GM23338 (cell line): ENCODE measurements at regions not wholly inside any gene's neighbourhood (a gene's known extent, or its start where the extent isn't known, plus 50 kb on each side); places are given as distances from the start of the nearest gene placed in this dataset.

ENCODE experiments used
- ATAC-seq: fragments of 200-7000 bp; cut with Tn5 transposase; 3 replicates; pipeline ENCODE4 v1.9.1; 2020
- DNase-seq: peaks from one replicate; pipeline ENCODE4 v3.0.0-alpha.2; 2015; ENCODE audit warnings: low spot score
- H2AFZ ChIP-seq: fragments of 200-600 bp; sonication (generic); 2 replicates; pipeline ENCODE4 v1.8.0; 2016; ENCODE audit warnings: antibody characterized with exemption, mild to moderate bottlenecking, moderate library complexity
- H3F3A ChIP-seq: fragments of 200-600 bp; sonication (generic); replicated peaks from 2 replicates; pipeline ENCODE4 v1.8.0; 2017; ENCODE audit warnings: antibody characterized with exemption, mixed run types, low read depth
- H3K27ac ChIP-seq: fragments of 200-600 bp; sonication (generic); 2 replicates; pipeline ENCODE4 v1.6.1; 2016; ENCODE audit warnings: low read depth
- H3K27me3 ChIP-seq: fragments of 200-600 bp; sonication (generic); 2 replicates; pipeline ENCODE4 v1.8.0; 2016; ENCODE audit warnings: mild to moderate bottlenecking, mixed run types, moderate library complexity; ENCODE audit not compliant: insufficient read depth
- H3K36me3 ChIP-seq: fragments of 200-600 bp; sonication (generic); 2 replicates; pipeline ENCODE4 v1.8.0; 2016; ENCODE audit warnings: mild to moderate bottlenecking; ENCODE audit not compliant: insufficient read depth
- H3K4me1 ChIP-seq: fragments of 200-600 bp; sonication (generic); 2 replicates; pipeline ENCODE4 v1.8.0; 2016; ENCODE audit warnings: mild to moderate bottlenecking, moderate library complexity; ENCODE audit not compliant: insufficient read depth
- H3K4me2 ChIP-seq: fragments of 200-600 bp; sonication (generic); 2 replicates; pipeline ENCODE4 v1.7.1; 2017; ENCODE audit warnings: mixed run types
- H3K4me3 ChIP-seq: fragments of 200-600 bp; sonication (generic); 2 replicates; pipeline ENCODE4 v1.6.1; 2016; ENCODE audit warnings: mixed run types
- H3K79me2 ChIP-seq: fragments of 200-600 bp; sonication (generic); replicated peaks from 2 replicates; pipeline ENCODE4 v1.8.0; 2017; ENCODE audit warnings: mild to moderate bottlenecking; ENCODE audit not compliant: insufficient read depth
- H3K9me2 ChIP-seq: fragments of 200-600 bp; sonication (generic); 2 replicates; pipeline ENCODE4 v1.8.0; 2017; ENCODE audit not compliant: insufficient read depth
- H4K20me1 ChIP-seq: fragments of 200-600 bp; sonication (generic); replicated peaks from 2 replicates; pipeline ENCODE4 v1.8.0; 2017; ENCODE audit warnings: mild to moderate bottlenecking; ENCODE audit not compliant: insufficient read depth
- H3K27ac Mint-ChIP-seq: 2 replicates; pipeline ENCODE4 v1.8.0; 2020; ENCODE audit warnings: inconsistent platforms, mild to moderate bottlenecking, moderate library complexity, mixed read lengths
- H3K27me3 Mint-ChIP-seq: 3 replicates; pipeline ENCODE4 v1.8.0; 2022; ENCODE audit warnings: low read depth, mild to moderate bottlenecking, moderate library complexity, mixed read lengths, inconsistent platforms; ENCODE audit not compliant: insufficient read depth, poor library complexity
- H3K36me3 Mint-ChIP-seq: 3 replicates; pipeline ENCODE4 v1.8.0; 2021; ENCODE audit warnings: low read depth, mild to moderate bottlenecking, inconsistent platforms, moderate library complexity, mixed read lengths
- H3K4me1 Mint-ChIP-seq: 3 replicates; pipeline ENCODE4 v1.8.0; 2020; ENCODE audit warnings: mild to moderate bottlenecking, inconsistent platforms, mixed read lengths
- H3K4me3 Mint-ChIP-seq: 3 replicates; pipeline ENCODE4 v1.8.0; 2021; ENCODE audit warnings: moderate library complexity, mild to moderate bottlenecking, inconsistent platforms, mixed read lengths
- H3K9me3 Mint-ChIP-seq: 3 replicates; pipeline ENCODE4 v1.8.0; 2020; ENCODE audit warnings: moderate library complexity, mild to moderate bottlenecking, inconsistent platforms, mixed read lengths
- CREB1 ChIP-seq: fragments of 250-450 bp; sonication (Bioruptor Pico); IDR thresholded peaks from 2 replicates; pipeline ENCODE4 v1.5.0; 2020; ENCODE audit warnings: low read depth, mild to moderate bottlenecking, moderate library complexity
- CTCF ChIP-seq, 2 experiments: fragments of 200-600 bp in 1 of 2; sonication (generic) in 1 of 2; conservative IDR thresholded peaks; 2 replicates each; pipeline versions ENCODE4 v1.5.1 to v1.6.1; 2016 to 2017; ENCODE audit warnings: antibody characterized with exemption in 2 of 2, low read depth in 2 of 2, mild to moderate bottlenecking in 2 of 2, moderate library complexity in 1 of 2
- ETS1 ChIP-seq: IDR thresholded peaks from 2 replicates; pipeline ENCODE4 v1.6.1; 2016; ENCODE audit warnings: antibody characterized with exemption
- EZH2 ChIP-seq: fragments of 200-600 bp; sonication (generic); IDR thresholded peaks from one replicate; pipeline ENCODE4 v1.8.0; 2017; ENCODE audit warnings: antibody characterized with exemption, mild to moderate bottlenecking, low read depth; ENCODE audit not compliant: unreplicated experiment
- EZH2phosphoT487 ChIP-seq: fragments of 200-600 bp; sonication (generic); IDR thresholded peaks from one replicate; pipeline ENCODE4 v1.8.1; 2018; ENCODE audit warnings: antibody characterized with exemption; ENCODE audit not compliant: unreplicated experiment
- JUNB ChIP-seq: IDR thresholded peaks from one replicate; pipeline ENCODE4 v1.6.1; 2016; ENCODE audit warnings: antibody characterized with exemption; ENCODE audit not compliant: unreplicated experiment
- NANOG ChIP-seq: IDR thresholded peaks from 2 replicates; pipeline ENCODE4 v1.6.1; 2016; ENCODE audit warnings: antibody characterized with exemption, borderline replicate concordance
- POLR2AphosphoS5 ChIP-seq: IDR thresholded peaks from 2 replicates; pipeline ENCODE4 v1.6.1; 2016; ENCODE audit warnings: antibody characterized with exemption, low read depth
- REST ChIP-seq: IDR thresholded peaks from one replicate; pipeline ENCODE4 v1.6.1; 2018; ENCODE audit warnings: antibody characterized with exemption; ENCODE audit not compliant: unreplicated experiment
- STAT1 ChIP-seq: IDR thresholded peaks from one replicate; pipeline ENCODE4 v1.6.1; 2016; ENCODE audit warnings: antibody characterized with exemption; ENCODE audit not compliant: unreplicated experiment
- ZNF114 ChIP-seq: fragments of 250-450 bp; sonication (Bioruptor Pico); IDR thresholded peaks from 2 replicates; pipeline ENCODE4 v1.5.0; 2020; ENCODE audit warnings: mild to moderate bottlenecking, moderate library complexity
- ZNF331 ChIP-seq: fragments of 250-450 bp; sonication (Bioruptor Pico); IDR thresholded peaks from 2 replicates; pipeline ENCODE4 v1.5.0; 2020; ENCODE audit warnings: low read depth, mild to moderate bottlenecking, moderate library complexity
- ZNF462 ChIP-seq: fragments of 250-450 bp; sonication (Bioruptor Pico); IDR thresholded peaks from 2 replicates; pipeline ENCODE4 v1.5.0; 2020; ENCODE audit warnings: mild to moderate bottlenecking, moderate library complexity

GRCh38 chr5:114657342-114658130 is 295.7 kb downstream of the KCNN2 start:
- H3K79me2 ChIP-seq, result no peaks in the 10 kb centered on the region
- H3F3A ChIP-seq, result no peaks in the 10 kb centered on the region
- no peaks in the 10 kb centered on the region for H3K27me3 ChIP-seq
- H3K27ac ChIP-seq, result no peak overlapping the region
- TF ChIP-seq CREB1 (CRISPR knock-in tag) (no peak), EZH2phosphoT487 (no peak), NANOG (no peak), EZH2 (no peak), ZNF114 (CRISPR knock-in tag) (no peak), POLR2AphosphoS5 (no peak), REST (no peak), ZNF331 (CRISPR knock-in tag) (no peak), JUNB (no peak), ZNF462 (CRISPR knock-in tag) (no peak), STAT1 (no peak), ETS1 (no peak), CTCF (conservative IDR thresholded peaks at IDR 0.05; ENCODE audit: low read depth in 2 of 2) (no peak)
- DNase-seq (no peak), ATAC-seq (no peak; the same call in 2 of the 3 replicates)
- H3K9me2 ChIP-seq, result no peaks in the 10 kb centered on the region
- no peak overlapping the region for H2AFZ ChIP-seq
- H3K4me2 ChIP-seq, result no peak overlapping the region
- Mint-ChIP-seq H3K27ac (peak overlapping the region; percentile 20; the same call in 1 of the 2 replicates), H3K36me3 (no peaks in the 10 kb centered on the region), H3K4me3 (no peak overlapping the region), H3K4me1 (peaks cover 5% of the 10 kb centered on the region), H3K9me3 (no peaks in the 10 kb centered on the region), H3K27me3 (peaks cover 6% of the 10 kb centered on the region)
- no peak overlapping the region for H3K4me3 ChIP-seq
- H3K4me1 ChIP-seq, result no peaks in the 10 kb centered on the region
- no peaks in the 10 kb centered on the region for H4K20me1 ChIP-seq
- no peaks in the 10 kb centered on the region for H3K36me3 ChIP-seq
